GM12875 (cell line): ENCODE measurements at regions not wholly inside any gene's neighbourhood (a gene's known extent, or its start where the extent isn't known, plus 50 kb on each side); places are given as distances from the start of the nearest gene placed in this dataset.

Source experiments
- H3K4me3 ChIP-seq: one replicate; pipeline ENCODE4 v1.5.1; 2011; ENCODE audit warnings: low read depth, low read length, control low read depth
- CTCF ChIP-seq: IDR thresholded peaks from 2 replicates; pipeline ENCODE4 v1.5.1; 2011; ENCODE audit warnings: low read depth, mild to moderate bottlenecking, control low read depth, inconsistent platforms, low read length, moderate library complexity, borderline replicate concordance; ENCODE audit not compliant: insufficient read depth

- no peak overlapping the region for H3K4me3 ChIP-seq
- no peak for TF ChIP-seq CTCF
Measured at GRCh38 chr4:186878203-186878776, 154.6 kb upstream of the FAT1 start.

- TF ChIP-seq CTCF, result no peak
Measured at GRCh38 chr4:186881521-186882220, 158.0 kb upstream of the FAT1 start.

GRCh38 chr4:186882293-186882692, 158.6 kb upstream of the FAT1 start:
- no peak overlapping the region for H3K4me3 ChIP-seq
- no peak for TF ChIP-seq CTCF

More at GRCh38 chr4:186881521-186882220, 158.0 kb upstream of the FAT1 start:
- H3K4me3 ChIP-seq, result no peak overlapping the region

- H3K4me3 ChIP-seq, result no peak overlapping the region
- TF ChIP-seq CTCF, result no peak
Measured at GRCh38 chr4:186885289-186885688, 161.6 kb upstream of the FAT1 start.

GRCh38 chr4:186886759-186887158, 163.1 kb upstream of the FAT1 start:
- no peak for TF ChIP-seq CTCF
- H3K4me3 ChIP-seq, result no peak overlapping the region

- TF ChIP-seq CTCF, result no peak
- H3K4me3 ChIP-seq, result no peak overlapping the region
Measured at GRCh38 chr4:186887291-186887700, 163.6 kb upstream of the FAT1 start.

GRCh38 chr4:186887752-186888151, 164.1 kb upstream of the FAT1 start:
- no peak for TF ChIP-seq CTCF
- no peak overlapping the region for H3K4me3 ChIP-seq
